Right atrium auricular region (tissue), 2 donors: ENCODE measurements at regions not wholly inside any gene's neighbourhood (a gene's known extent, or its start where the extent isn't known, plus 50 kb on each side); places are given as distances from the start of the nearest gene placed in this dataset.

Experiments
- DNase-seq: peaks from one replicate; pipeline ENCODE4 v3.0.0-alpha.2; 2019; ENCODE audit warnings: low spot score
- H3K27ac ChIP-seq, 2 donors: fragments of 200-600 bp; sonication (generic); 1 replicate in 1 of 2; 2 replicates in 1 of 2; pipeline ENCODE4 v1.5.1; 2016 to 2019
- H3K27me3 ChIP-seq, 2 donors: fragments of 200-600 bp; sonication (generic); one replicate each; pipeline versions ENCODE4 v1.5.1 to v1.6.0; 2017 to 2019
- H3K36me3 ChIP-seq: fragments of 200-600 bp; sonication (generic); one replicate; pipeline ENCODE4 v1.5.1; 2016
- H3K4me1 ChIP-seq, 2 donors: fragments of 200-600 bp; sonication (generic); one replicate each; pipeline versions ENCODE4 v1.5.1 to v1.6.0; 2017 to 2019
- H3K4me3 ChIP-seq, 2 donors: fragments of 200-600 bp; sonication (generic); 1 replicate in 1 of 2; 2 replicates in 1 of 2; pipeline ENCODE4 v1.5.1; 2017 to 2019; ENCODE audit warnings: mild to moderate bottlenecking in 1 of 2, moderate library complexity in 1 of 2
- H3K9me3 ChIP-seq, 2 donors: fragments of 200-600 bp; sonication (generic); one replicate each; pipeline ENCODE4 v1.5.1; 2019
- TF ChIP-seq, protein P1 (sequence below), 2 donors: fragments of 200-600 bp; sonication (generic); IDR thresholded peaks; one replicate each; pipeline ENCODE4 v1.5.1; 2019; ENCODE audit warnings: antibody characterized with exemption in 2 of 2

DNA sequence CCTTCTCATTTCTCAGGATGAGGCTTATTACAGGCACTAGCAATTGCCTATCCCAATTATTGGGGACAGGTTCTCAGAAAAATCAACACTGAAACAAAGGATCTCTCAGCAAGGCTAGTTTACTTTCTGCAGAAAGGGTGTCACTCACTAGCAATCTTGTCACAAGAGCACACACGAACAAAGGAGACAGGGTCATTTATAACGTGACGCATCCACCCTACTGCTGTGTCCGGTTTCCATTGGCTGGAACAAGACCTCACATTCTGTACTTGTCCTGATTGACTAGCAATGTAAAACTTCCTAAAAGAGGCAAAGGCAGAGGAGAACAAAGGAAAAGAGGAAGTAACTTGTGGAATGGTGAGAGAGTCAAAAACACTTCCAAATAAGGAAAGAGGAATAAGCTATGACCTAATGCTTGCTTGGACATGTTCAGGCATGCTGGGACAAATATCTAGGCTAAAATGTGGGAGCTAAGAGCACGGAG, 160.2 kb upstream of the STXBP5 start:
- H3K9me3 ChIP-seq = peaks cover 0 to 9% of the 10 kb centered on the region in 2 donors
- H3K27ac ChIP-seq = no peak overlapping the region
- no peaks in the 10 kb centered on the region for H3K27me3 ChIP-seq
- TF ChIP-seq, protein P1, sequence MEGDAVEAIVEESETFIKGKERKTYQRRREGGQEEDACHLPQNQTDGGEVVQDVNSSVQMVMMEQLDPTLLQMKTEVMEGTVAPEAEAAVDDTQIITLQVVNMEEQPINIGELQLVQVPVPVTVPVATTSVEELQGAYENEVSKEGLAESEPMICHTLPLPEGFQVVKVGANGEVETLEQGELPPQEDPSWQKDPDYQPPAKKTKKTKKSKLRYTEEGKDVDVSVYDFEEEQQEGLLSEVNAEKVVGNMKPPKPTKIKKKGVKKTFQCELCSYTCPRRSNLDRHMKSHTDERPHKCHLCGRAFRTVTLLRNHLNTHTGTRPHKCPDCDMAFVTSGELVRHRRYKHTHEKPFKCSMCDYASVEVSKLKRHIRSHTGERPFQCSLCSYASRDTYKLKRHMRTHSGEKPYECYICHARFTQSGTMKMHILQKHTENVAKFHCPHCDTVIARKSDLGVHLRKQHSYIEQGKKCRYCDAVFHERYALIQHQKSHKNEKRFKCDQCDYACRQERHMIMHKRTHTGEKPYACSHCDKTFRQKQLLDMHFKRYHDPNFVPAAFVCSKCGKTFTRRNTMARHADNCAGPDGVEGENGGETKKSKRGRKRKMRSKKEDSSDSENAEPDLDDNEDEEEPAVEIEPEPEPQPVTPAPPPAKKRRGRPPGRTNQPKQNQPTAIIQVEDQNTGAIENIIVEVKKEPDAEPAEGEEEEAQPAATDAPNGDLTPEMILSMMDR (IDR thresholded peaks at IDR 0.05) = no peak
- DNase-seq = no peak
- H3K4me3 ChIP-seq = no peak overlapping the region
- H3K36me3 ChIP-seq = no peaks in the 10 kb centered on the region
- no peaks in the 10 kb centered on the region for H3K4me1 ChIP-seq

DNA sequence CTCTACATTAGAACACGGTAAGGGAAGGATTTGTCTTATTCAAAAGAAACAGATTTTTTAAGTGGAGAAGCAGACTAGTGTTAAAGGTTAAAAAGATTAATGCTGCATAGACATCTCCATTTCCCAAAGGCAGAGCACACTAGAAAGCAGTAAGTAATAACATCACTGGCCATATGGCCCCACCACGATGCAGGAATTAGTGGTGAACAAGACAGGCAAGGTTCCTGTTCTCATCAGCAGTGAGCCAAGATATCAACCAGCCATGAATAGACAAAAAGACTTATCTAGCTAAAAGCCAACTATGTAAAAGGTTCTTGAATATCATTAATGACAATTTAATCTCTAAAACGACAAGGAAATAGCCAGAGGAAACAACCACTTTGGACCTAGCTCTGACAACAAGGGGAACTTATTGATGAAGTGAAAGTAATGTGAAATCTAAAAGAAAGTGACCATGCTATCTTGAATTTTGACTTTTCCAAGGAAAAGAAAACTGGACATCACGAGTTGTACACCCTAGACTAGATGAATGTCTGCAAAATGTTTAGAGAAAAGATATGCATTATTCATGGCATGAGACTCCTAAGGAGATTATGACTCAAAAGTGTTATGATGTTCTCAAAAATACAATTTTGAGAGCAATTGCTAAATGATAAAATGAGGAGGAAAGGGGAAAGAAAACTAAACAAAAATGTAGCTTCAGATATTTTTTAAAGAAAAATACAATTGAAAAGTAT, 157.9 kb upstream of the STXBP5 start:
- H3K27me3 ChIP-seq = no peaks in the 10 kb centered on the region
- TF ChIP-seq, protein P1 (IDR thresholded peaks at IDR 0.05) = no peak
- no peak for DNase-seq
- H3K36me3 ChIP-seq = no peaks in the 10 kb centered on the region
- no peak overlapping the region for H3K4me3 ChIP-seq
- peaks cover 0 to 9% of the 10 kb centered on the region in 2 donors for H3K9me3 ChIP-seq
- no peaks in the 10 kb centered on the region for H3K4me1 ChIP-seq
- no peak overlapping the region for H3K27ac ChIP-seq

DNA sequence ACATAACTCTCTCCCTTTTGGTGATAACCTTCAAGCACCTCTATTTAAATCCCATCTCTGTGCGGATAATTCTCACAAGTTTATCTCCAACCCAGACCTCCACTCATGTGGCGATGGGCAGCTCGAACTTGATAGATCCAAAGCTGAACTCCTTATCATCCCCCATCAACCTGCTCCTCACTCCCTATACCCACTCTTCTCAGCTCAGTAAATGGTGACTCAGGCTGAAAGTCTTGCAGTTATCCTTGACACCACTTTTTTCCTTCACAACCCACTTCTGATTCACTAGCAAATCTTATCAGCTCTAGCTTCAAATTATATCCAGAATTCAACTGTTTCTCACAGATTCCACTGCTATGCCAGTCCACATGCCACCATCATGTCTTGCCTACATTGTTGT, 155.3 kb upstream of the STXBP5 start:
- no peak overlapping the region for H3K4me3 ChIP-seq
- no peaks in the 10 kb centered on the region for H3K4me1 ChIP-seq
- peaks cover 0 to 3% of the 10 kb centered on the region in 2 donors for H3K9me3 ChIP-seq
- H3K27ac ChIP-seq = no peak overlapping the region
- DNase-seq = no peak
- no peaks in the 10 kb centered on the region for H3K36me3 ChIP-seq
- TF ChIP-seq, protein P1 (IDR thresholded peaks at IDR 0.05) = no peak
- no peaks in the 10 kb centered on the region for H3K27me3 ChIP-seq

DNA sequence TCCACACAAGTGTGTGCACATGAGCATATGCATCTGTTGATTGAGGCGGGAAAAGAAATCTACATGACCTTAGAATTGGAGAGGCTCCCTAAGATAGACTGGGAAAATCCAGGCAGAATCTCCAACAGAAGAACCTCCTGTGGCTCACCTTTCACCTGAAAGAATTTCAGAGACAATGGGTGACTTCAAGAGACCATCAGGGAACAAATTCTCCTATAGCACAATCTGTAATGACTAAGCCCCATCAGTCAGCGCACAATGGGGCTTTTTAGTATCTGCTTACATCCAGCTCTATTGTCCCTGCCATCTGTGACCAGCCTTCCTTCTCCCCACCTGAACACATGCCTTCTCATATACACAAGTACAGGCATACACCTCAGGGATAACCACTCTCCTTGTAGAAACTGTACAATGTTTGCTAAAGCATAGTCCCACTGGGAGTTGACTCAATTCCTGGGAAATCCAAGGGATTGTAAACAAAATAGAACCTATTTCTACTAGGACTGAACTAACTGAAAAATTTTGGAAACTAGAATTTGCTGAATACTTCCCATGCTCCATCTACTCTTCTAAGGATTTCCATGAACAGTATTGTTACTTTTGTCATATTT, 150.8 kb upstream of the STXBP5 start:
- TF ChIP-seq, protein P1 (IDR thresholded peaks at IDR 0.05) = no peak
- H3K27ac ChIP-seq = no peak overlapping the region
- H3K9me3 ChIP-seq = no peaks in the 10 kb centered on the region
- DNase-seq = no peak
- H3K4me3 ChIP-seq = no peak overlapping the region
- no peaks in the 10 kb centered on the region for H3K36me3 ChIP-seq
- H3K27me3 ChIP-seq = no peaks in the 10 kb centered on the region
- no peaks in the 10 kb centered on the region for H3K4me1 ChIP-seq

DNA sequence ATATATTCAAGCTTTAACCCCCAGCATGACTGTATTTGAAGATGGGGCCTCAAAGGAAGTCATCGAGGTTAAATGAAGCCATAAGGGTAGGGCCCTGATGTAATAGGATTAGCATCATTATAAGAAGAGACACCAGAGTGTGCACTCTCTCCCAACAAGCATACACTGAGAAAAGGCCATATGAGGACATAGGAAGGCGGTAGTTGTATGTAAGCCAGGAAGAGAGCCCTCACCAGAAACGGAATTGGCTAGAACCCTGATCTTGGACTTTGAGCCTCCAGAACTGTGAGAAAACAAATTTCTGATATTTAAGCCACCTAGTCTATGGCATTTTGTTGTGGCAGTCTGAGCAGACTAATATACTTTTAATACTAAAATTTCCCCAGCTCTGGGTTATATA, 150.1 kb upstream of the STXBP5 start:
- Histone ChIP-seq H3K36me3 (no peaks in the 10 kb centered on the region), H3K27me3 (no peaks in the 10 kb centered on the region), H3K4me1 (no peaks in the 10 kb centered on the region), H3K27ac (no peak overlapping the region), H3K4me3 (no peak overlapping the region), H3K9me3 (no peaks in the 10 kb centered on the region)
- TF ChIP-seq, protein P1 (IDR thresholded peaks at IDR 0.05) = no peak
- no peak for DNase-seq
